Adipocyte (in vitro differentiated cells): ENCODE measurements at regions not wholly inside any gene's neighbourhood (a gene's known extent, or its start where the extent isn't known, plus 50 kb on each side); places are given as distances from the start of the nearest gene placed in this dataset.

ENCODE experiments used
- DNase-seq: peaks from one replicate; pipeline ENCODE4 v3.0.0-alpha.2; 2015; ENCODE audit warnings: low read depth
- H3K27me3 ChIP-seq: replicated peaks from 2 replicates; pipeline ENCODE4 v1.7.0; 2013; ENCODE audit warnings: mild to moderate bottlenecking, low read length, moderate library complexity; ENCODE audit not compliant: control insufficient read depth, insufficient read depth
- H3K36me3 ChIP-seq: 2 replicates; pipeline ENCODE4 v1.7.0; 2013; ENCODE audit warnings: low read length, mild to moderate bottlenecking, moderate library complexity; ENCODE audit not compliant: control insufficient read depth, insufficient read depth, severe bottlenecking
- H3K4me1 ChIP-seq: 2 replicates; pipeline ENCODE4 v1.7.0; 2013; ENCODE audit warnings: mild to moderate bottlenecking, low read length, moderate library complexity; ENCODE audit not compliant: control insufficient read depth, insufficient read depth
- H3K4me3 ChIP-seq: 2 replicates; pipeline ENCODE4 v1.7.0; 2013; ENCODE audit warnings: mild to moderate bottlenecking, low read length, moderate library complexity
- H3K9ac ChIP-seq: 2 replicates; pipeline ENCODE4 v1.7.0; 2013; ENCODE audit warnings: mild to moderate bottlenecking, low read length, moderate library complexity
- H3K9me3 ChIP-seq: 2 replicates; pipeline ENCODE4 v1.7.0; 2013; ENCODE audit warnings: mild to moderate bottlenecking, low read length, moderate library complexity; ENCODE audit not compliant: control insufficient read depth

DNA sequence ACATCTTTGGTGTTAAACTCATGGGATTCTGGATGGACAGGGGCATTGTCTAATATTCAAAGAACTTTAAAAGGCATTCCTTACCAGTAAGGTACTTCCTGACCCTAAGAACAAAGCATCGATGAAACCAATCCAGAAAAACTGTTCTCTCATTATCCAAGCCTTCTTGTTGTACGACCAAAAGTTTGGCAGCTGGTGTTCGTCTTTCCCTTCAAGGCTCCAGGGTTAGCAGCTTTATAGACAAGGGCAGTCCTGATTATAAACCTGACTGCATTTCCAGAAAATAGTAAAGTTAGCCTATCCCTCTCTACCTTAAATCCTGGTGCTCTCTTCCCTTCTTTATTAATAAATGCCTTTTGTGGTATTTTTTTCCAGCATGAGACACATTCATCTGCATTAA, 149.4 kb upstream of the MRPS30 start:
- no peak for DNase-seq
- H3K9ac ChIP-seq, result no peak overlapping the region
- no peaks in the 10 kb centered on the region for H3K27me3 ChIP-seq
- peaks cover 8% of the 10 kb centered on the region for H3K4me1 ChIP-seq
- no peak overlapping the region for H3K4me3 ChIP-seq
- H3K36me3 ChIP-seq, result no peaks in the 10 kb centered on the region
- H3K9me3 ChIP-seq, result peaks cover 17% of the 10 kb centered on the region

DNA sequence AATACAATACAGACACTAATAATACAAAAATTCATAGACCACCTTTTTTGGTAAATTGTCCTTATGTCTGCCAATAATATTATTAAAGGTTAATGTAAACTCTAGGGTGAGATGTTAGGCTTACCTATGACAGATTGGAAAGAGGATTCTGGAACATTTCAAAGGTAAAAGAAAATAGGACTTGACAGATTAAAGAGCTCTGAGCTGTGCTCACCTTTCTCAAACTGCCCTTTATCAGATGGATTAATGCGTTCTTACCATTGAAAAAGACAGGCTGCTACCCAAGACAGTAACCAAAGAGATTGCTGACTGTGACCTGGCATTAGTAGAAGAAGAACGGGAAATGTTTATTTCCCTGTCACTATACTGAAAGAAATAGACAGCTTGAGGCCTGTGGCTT, 156.1 kb upstream of the MRPS30 start:
- peaks cover 17% of the 10 kb centered on the region for H3K9me3 ChIP-seq
- H3K4me3 ChIP-seq, result no peak overlapping the region
- H3K36me3 ChIP-seq, result no peaks in the 10 kb centered on the region
- H3K9ac ChIP-seq, result no peak overlapping the region
- H3K27me3 ChIP-seq, result no peaks in the 10 kb centered on the region
- DNase-seq, result no peak
- H3K4me1 ChIP-seq, result no peaks in the 10 kb centered on the region

DNA sequence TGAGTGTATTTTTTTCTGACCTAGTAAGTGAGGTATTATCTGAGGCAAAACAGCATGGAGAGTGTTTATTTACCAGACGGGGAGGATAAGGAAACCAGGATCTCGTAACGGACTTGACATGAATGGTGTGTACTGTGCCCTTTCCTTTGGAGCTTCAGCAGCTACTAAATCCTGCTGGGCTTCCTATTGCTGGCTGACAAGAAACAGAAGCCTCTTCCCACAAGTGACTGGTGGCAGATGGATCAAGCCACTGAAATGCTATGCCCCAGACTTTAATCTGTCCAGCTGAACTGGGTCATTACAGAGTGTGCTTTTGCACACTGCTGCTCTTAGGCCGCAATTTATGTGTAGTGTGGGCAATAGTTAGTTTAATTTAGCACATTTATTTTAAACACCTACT, 162.7 kb upstream of the MRPS30 start:
- Histone ChIP-seq H3K27me3 (peaks cover 3% of the 10 kb centered on the region), H3K4me1 (no peaks in the 10 kb centered on the region), H3K9ac (no peak overlapping the region), H3K9me3 (no peaks in the 10 kb centered on the region), H3K36me3 (no peaks in the 10 kb centered on the region), H3K4me3 (no peak overlapping the region)
- no peak for DNase-seq

DNA sequence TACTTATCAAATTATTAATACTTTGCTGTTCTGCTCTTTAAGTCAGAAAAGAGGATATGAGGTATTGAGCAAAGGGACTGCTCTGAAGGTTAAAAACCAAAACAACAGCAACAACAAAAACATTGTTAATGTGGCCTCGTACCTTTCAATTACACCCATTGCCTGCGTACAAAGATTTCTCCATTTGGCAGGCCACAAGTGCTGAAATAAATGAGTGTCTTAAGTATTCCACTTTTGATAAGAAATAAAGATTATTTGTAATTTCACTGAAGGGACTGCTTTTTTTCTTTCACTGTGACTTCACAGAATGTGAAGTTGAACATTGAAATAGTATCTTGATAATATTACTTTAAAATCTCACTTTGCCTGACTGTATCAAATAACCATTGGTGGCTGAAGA, 163.2 kb upstream of the MRPS30 start:
- DNase-seq, result no peak
- Histone ChIP-seq H3K9me3 (no peaks in the 10 kb centered on the region), H3K4me1 (no peaks in the 10 kb centered on the region), H3K9ac (no peak overlapping the region), H3K27me3 (peaks cover 3% of the 10 kb centered on the region), H3K36me3 (no peaks in the 10 kb centered on the region), H3K4me3 (no peak overlapping the region)

DNA sequence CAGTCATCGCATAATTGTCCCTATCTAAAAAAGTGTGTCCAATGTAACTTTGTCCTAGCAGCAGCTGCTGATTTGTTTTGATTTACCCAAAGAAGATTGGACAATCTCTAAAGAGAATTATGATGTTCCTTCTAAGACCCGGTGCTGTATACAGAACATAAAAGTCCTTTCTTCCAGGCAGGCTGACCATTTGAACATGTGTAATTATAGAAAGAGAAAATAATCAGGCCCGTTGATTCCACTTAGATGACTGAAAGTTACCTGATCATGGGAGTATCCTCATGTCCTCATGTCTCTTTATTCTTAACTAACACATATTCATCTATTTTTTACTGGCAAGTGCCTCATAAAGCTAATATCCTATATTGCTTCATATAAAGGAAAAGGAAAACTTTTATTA, 164.1 kb upstream of the MRPS30 start:
- no peak for DNase-seq
- Histone ChIP-seq H3K4me3 (no peak overlapping the region), H3K9me3 (no peaks in the 10 kb centered on the region), H3K36me3 (no peaks in the 10 kb centered on the region), H3K4me1 (no peaks in the 10 kb centered on the region), H3K9ac (no peak overlapping the region), H3K27me3 (peaks cover 3% of the 10 kb centered on the region)

DNA sequence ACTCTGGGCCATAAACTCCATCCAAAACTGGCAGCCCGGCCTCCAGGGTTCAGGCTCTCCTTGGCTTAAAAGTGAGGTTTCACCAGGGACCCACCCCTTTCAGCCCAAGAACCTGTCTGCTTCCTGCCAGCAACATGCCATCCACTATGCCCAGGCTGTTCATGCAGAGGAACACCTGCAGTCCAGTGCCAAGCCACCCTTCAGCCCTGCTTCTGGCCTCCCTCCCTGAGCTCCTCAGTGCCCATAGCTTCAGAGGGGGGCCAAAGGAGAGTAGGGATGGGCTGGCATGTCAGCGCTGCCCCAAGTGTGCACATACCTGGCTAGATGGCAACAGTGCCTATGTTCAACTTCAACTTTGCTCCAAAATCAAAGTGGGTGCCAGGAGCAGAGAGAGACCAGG, 166.9 kb upstream of the MRPS30 start:
- no peak overlapping the region for H3K4me3 ChIP-seq
- H3K4me1 ChIP-seq, result no peaks in the 10 kb centered on the region
- no peaks in the 10 kb centered on the region for H3K9me3 ChIP-seq
- H3K36me3 ChIP-seq, result no peaks in the 10 kb centered on the region
- H3K27me3 ChIP-seq, result peaks cover 3% of the 10 kb centered on the region
- no peak for DNase-seq
- no peak overlapping the region for H3K9ac ChIP-seq

DNA sequence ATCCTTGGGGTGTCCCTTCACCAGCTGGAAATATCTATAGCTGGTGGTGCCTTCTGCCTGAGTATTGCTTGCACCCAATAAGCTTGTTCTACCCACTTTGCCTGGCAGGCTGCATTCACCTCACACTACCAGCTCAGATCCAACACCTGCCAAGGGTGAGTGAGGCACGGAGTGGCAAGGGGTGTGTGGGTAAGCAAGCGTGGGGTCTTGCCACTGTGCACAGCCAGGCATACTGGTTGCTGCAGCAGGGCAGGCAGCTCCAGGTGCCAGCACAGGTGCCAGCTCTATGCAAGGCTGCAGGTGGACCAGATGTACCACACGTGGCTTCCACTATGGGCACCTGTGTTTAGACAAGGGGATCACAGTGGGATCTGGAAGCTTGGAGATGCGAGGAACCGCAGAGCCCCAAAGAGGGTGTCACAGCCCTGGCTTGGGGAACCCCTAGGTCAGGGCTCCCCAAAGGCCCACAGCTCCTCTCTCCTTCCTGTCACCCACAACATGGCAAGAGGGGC, 167.7 kb upstream of the MRPS30 start:
- Histone ChIP-seq H3K9ac (no peak overlapping the region), H3K4me3 (no peak overlapping the region), H3K9me3 (no peaks in the 10 kb centered on the region), H3K36me3 (no peaks in the 10 kb centered on the region), H3K4me1 (no peaks in the 10 kb centered on the region), H3K27me3 (peaks cover 3% of the 10 kb centered on the region)
- DNase-seq, result no peak

DNA sequence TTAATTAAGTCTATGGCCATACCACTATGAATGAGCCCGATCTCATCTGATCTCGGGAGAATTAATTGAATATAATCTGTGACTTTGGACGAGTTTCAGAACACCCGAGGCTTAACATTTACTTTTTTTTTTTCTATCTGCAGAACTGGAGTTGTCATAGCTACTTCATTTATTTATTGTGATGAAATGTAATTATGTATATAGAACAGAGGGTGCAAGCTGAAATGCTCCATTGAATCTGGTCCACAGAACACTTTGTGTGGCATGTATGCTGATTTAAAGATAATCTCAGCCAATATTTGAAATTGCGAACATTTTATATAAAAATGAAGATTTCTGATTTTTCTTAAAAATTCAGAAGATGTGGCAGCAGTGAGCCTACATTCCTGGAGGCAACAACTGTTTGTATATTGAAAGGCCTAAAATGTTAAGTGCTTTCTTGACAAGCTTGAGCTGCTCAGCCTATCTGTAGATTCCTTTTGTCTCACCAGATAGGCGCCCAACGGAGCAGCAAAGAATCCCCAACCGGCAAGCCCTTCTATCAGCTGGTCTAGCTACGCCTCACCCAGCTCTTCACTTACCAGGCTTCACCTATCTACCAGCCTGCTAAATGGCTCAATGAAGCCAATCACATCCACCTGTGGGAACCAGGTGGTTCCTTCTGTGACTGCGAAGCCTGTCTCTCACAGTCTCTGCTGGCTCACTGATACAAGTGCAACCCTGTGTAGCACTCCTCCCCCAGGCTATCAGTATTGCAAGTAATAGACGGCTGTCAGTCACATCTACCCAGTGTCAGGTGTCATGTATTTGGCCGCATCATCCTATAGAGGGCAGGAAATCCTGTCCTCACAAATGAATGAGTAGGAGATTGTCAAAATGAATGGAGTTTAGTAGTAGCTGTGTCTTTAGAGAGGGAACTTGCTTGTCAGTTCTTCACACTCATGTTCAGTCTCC, 170.6 kb upstream of the MRPS30 start:
- no peak for DNase-seq

DNA sequence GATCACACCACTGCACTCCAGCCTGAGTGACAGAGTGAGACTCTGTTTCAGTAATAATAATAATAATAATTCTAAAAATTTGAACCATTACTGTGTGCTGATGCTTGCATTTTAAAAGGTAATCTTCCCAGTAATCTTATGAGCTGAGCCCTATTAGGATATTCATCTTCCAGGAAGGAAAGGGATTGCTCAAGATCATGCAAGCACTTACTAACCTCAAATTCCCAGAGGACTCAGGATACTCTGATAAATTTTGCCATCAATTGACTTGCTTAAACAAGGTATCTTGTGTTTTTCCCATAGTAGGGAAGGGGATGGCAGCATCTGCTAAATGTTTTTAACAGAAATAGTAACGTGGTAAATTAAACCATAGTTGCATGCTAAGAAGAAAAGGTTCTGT, 176.4 kb upstream of the MRPS30 start:
- no peak for DNase-seq

More for the DNA sequence above, 170.6 kb upstream of the MRPS30 start:
- H3K9me3 ChIP-seq, result no peaks in the 10 kb centered on the region
- H3K4me3 ChIP-seq, result no peak overlapping the region
- no peaks in the 10 kb centered on the region for H3K4me1 ChIP-seq
- peaks cover 3% of the 10 kb centered on the region for H3K27me3 ChIP-seq
- H3K9ac ChIP-seq, result no peak overlapping the region
- H3K36me3 ChIP-seq, result no peaks in the 10 kb centered on the region

DNA sequence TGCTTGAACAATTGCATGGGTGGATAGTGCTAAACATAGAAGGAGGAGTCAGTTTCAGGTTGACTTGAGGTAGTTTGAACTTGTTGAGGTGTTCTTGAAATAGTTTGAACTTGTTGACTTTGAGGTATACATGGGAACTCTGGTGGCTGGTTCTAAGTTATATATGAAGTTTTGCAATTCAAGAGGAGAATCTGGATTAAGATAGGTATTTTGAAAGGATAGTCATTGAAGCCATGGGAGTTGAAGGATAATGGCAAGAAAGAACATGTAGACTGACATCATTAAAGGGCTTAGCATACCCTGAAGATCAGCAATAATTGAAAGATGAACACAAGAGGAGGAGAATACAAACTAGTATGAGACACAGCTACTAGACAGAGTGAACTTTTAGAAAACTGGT, 181.9 kb upstream of the MRPS30 start:
- H3K27me3 ChIP-seq, result no peaks in the 10 kb centered on the region
- no peak overlapping the region for H3K4me3 ChIP-seq
- H3K9ac ChIP-seq, result no peak overlapping the region
- no peaks in the 10 kb centered on the region for H3K4me1 ChIP-seq
- no peaks in the 10 kb centered on the region for H3K9me3 ChIP-seq
- DNase-seq, result no peak
- no peaks in the 10 kb centered on the region for H3K36me3 ChIP-seq

More for the DNA sequence above, 176.4 kb upstream of the MRPS30 start:
- H3K9me3 ChIP-seq, result no peaks in the 10 kb centered on the region
- H3K4me1 ChIP-seq, result no peaks in the 10 kb centered on the region
- no peaks in the 10 kb centered on the region for H3K36me3 ChIP-seq
- no peaks in the 10 kb centered on the region for H3K27me3 ChIP-seq
- no peak overlapping the region for H3K4me3 ChIP-seq
- H3K9ac ChIP-seq, result no peak overlapping the region

DNA sequence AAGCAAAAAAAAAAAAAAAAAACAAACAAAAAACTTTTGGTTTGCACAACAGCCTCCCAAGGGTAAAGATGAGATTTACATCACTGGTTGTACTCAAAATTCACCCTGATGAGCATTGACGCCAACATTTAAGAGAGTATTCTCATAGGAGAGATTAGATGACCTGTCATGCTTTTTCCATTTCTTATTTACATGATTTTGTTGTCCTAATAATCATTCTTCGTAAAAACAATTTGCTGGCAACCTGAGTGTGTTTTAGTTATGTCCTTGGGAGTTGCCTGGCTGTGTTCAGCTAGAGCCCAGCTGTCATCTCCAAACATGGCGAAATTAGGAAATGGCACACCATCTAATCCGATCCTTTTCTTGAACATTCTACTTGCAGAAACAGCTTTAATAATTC, 186.4 kb upstream of the MRPS30 start:
- Histone ChIP-seq H3K36me3 (no peaks in the 10 kb centered on the region), H3K4me3 (no peak overlapping the region), H3K9me3 (no peaks in the 10 kb centered on the region), H3K9ac (no peak overlapping the region), H3K27me3 (no peaks in the 10 kb centered on the region), H3K4me1 (no peaks in the 10 kb centered on the region)
- no peak for DNase-seq
